ENCODE measurements at regions not wholly inside any gene's neighbourhood (a gene's known extent, or its start where the extent isn't known, plus 50 kb on each side); places are given as distances from the start of the nearest gene placed in this dataset.
"Not testable (repeated sequence)": the region's sequence is repeated elsewhere in the genome, so short reads cannot be mapped to it uniquely, and the experiment has no call there.

- WGBS = 92% methylated on average over 1 of the region's 1 CpG
- Histone ChIP-seq H3K9ac (ENCODE audit: low read depth, low read length) (no peak overlapping the region), H3K36me3 (ENCODE audit: insufficient read depth, low read length) (no peaks in the 10 kb centered on the region), H3K4me3 (ENCODE audit: low read length) (no peak overlapping the region), H3K27ac (ENCODE audit: low read depth, low read length) (no peak overlapping the region), H3K4me1 (ENCODE audit: insufficient read depth, low read length) (no peaks in the 10 kb centered on the region), H3K27me3 (ENCODE audit: insufficient read depth, low read length) (peaks cover 10% of the 10 kb centered on the region), H3K9me3 (ENCODE audit: insufficient read depth, low read depth, low read length) (no peaks in the 10 kb centered on the region)
Observed at GRCh38 chr7:55261386-55261770, 103.8 kb upstream of the LANCL2 start.

GRCh38 chr7:55265328-55265727 is 99.8 kb upstream of the LANCL2 start:
- H3K4me3 ChIP-seq (ENCODE audit: low read length); H3K27me3 ChIP-seq (ENCODE audit: insufficient read depth, low read length); H3K9ac ChIP-seq (ENCODE audit: low read depth, low read length); H3K27ac ChIP-seq (ENCODE audit: low read depth, low read length); H3K36me3 ChIP-seq (ENCODE audit: insufficient read depth, low read length); H3K4me1 ChIP-seq (ENCODE audit: insufficient read depth, low read length); H3K9me3 ChIP-seq (ENCODE audit: insufficient read depth, low read depth, low read length): not testable (repeated sequence)
- 95% methylated on average over 8 of the region's 8 CpGs for WGBS

- no peak overlapping the region for H3K27ac ChIP-seq (ENCODE audit: low read depth, low read length)
- no peaks in the 10 kb centered on the region for H3K27me3 ChIP-seq (ENCODE audit: insufficient read depth, low read length)
- 87% methylated on average over 7 of the region's 8 CpGs for WGBS
- H3K4me1 ChIP-seq (ENCODE audit: insufficient read depth, low read length) = no peaks in the 10 kb centered on the region
- no peak overlapping the region for H3K4me3 ChIP-seq (ENCODE audit: low read length)
- H3K9ac ChIP-seq (ENCODE audit: low read depth, low read length) = no peak overlapping the region
- no peaks in the 10 kb centered on the region for H3K36me3 ChIP-seq (ENCODE audit: insufficient read depth, low read length)
- H3K9me3 ChIP-seq (ENCODE audit: insufficient read depth, low read depth, low read length) = no peaks in the 10 kb centered on the region
Observed at GRCh38 chr7:55265836-55266642, 99.1 kb upstream of the LANCL2 start.

- WGBS = 83% methylated on average over 8 of the region's 8 CpGs
- Histone ChIP-seq H3K4me3 (ENCODE audit: low read length) (no peak overlapping the region), H3K36me3 (ENCODE audit: insufficient read depth, low read length) (no peaks in the 10 kb centered on the region), H3K9me3 (ENCODE audit: insufficient read depth, low read depth, low read length) (no peaks in the 10 kb centered on the region), H3K4me1 (ENCODE audit: insufficient read depth, low read length) (no peaks in the 10 kb centered on the region), H3K9ac (ENCODE audit: low read depth, low read length) (no peak overlapping the region), H3K27me3 (ENCODE audit: insufficient read depth, low read length) (no peaks in the 10 kb centered on the region), H3K27ac (ENCODE audit: low read depth, low read length) (no peak overlapping the region)
Observed at GRCh38 chr7:55271069-55271626, 94.0 kb upstream of the LANCL2 start.

- Histone ChIP-seq H3K4me1 (ENCODE audit: insufficient read depth, low read length) (no peaks in the 10 kb centered on the region), H3K4me3 (ENCODE audit: low read length) (no peak overlapping the region), H3K27ac (ENCODE audit: low read depth, low read length) (no peak overlapping the region), H3K27me3 (ENCODE audit: insufficient read depth, low read length) (no peaks in the 10 kb centered on the region), H3K36me3 (ENCODE audit: insufficient read depth, low read length) (no peaks in the 10 kb centered on the region), H3K9ac (ENCODE audit: low read depth, low read length) (no peak overlapping the region), H3K9me3 (ENCODE audit: insufficient read depth, low read depth, low read length) (no peaks in the 10 kb centered on the region)
- WGBS = 94% methylated on average over 7 of the region's 7 CpGs
Observed at GRCh38 chr7:55271661-55272060, 93.5 kb upstream of the LANCL2 start.

GRCh38 chr7:55272328-55272727 is 92.8 kb upstream of the LANCL2 start:
- Histone ChIP-seq H3K36me3 (ENCODE audit: insufficient read depth, low read length) (no peaks in the 10 kb centered on the region), H3K27ac (ENCODE audit: low read depth, low read length) (no peak overlapping the region), H3K27me3 (ENCODE audit: insufficient read depth, low read length) (no peaks in the 10 kb centered on the region), H3K9ac (ENCODE audit: low read depth, low read length) (no peak overlapping the region), H3K4me1 (ENCODE audit: insufficient read depth, low read length) (no peaks in the 10 kb centered on the region), H3K9me3 (ENCODE audit: insufficient read depth, low read depth, low read length) (no peaks in the 10 kb centered on the region), H3K4me3 (ENCODE audit: low read length) (no peak overlapping the region)
- WGBS = 84% methylated on average over 4 of the region's 4 CpGs

- Histone ChIP-seq H3K9me3 (ENCODE audit: insufficient read depth, low read depth, low read length) (no peaks in the 10 kb centered on the region), H3K4me1 (ENCODE audit: insufficient read depth, low read length) (no peaks in the 10 kb centered on the region), H3K27me3 (ENCODE audit: insufficient read depth, low read length) (no peaks in the 10 kb centered on the region), H3K9ac (ENCODE audit: low read depth, low read length) (no peak overlapping the region), H3K36me3 (ENCODE audit: insufficient read depth, low read length) (no peaks in the 10 kb centered on the region), H3K27ac (ENCODE audit: low read depth, low read length) (no peak overlapping the region), H3K4me3 (ENCODE audit: low read length) (no peak overlapping the region)
- 92% methylated on average over 14 of the region's 14 CpGs for WGBS
Observed at GRCh38 chr7:55273186-55273980, 91.8 kb upstream of the LANCL2 start.

- no peaks in the 10 kb centered on the region for H3K9me3 ChIP-seq (ENCODE audit: insufficient read depth, low read depth, low read length)
- 94% methylated on average over 6 of the region's 6 CpGs for WGBS
- no peaks in the 10 kb centered on the region for H3K36me3 ChIP-seq (ENCODE audit: insufficient read depth, low read length)
- H3K9ac ChIP-seq (ENCODE audit: low read depth, low read length) = no peak overlapping the region
- no peaks in the 10 kb centered on the region for H3K4me1 ChIP-seq (ENCODE audit: insufficient read depth, low read length)
- H3K27me3 ChIP-seq (ENCODE audit: insufficient read depth, low read length) = no peaks in the 10 kb centered on the region
- H3K27ac ChIP-seq (ENCODE audit: low read depth, low read length) = no peak overlapping the region
- H3K4me3 ChIP-seq (ENCODE audit: low read length) = no peak overlapping the region
Observed at GRCh38 chr7:55274156-55274555, 91.0 kb upstream of the LANCL2 start.

GRCh38 chr7:55275291-55276200 is 89.6 kb upstream of the LANCL2 start:
- no peaks in the 10 kb centered on the region for H3K9me3 ChIP-seq (ENCODE audit: insufficient read depth, low read depth, low read length)
- 80% methylated on average over 9 of the region's 9 CpGs for WGBS
- H3K36me3 ChIP-seq (ENCODE audit: insufficient read depth, low read length) = no peaks in the 10 kb centered on the region
- no peak overlapping the region for H3K27ac ChIP-seq (ENCODE audit: low read depth, low read length)
- no peak overlapping the region for H3K9ac ChIP-seq (ENCODE audit: low read depth, low read length)
- no peaks in the 10 kb centered on the region for H3K27me3 ChIP-seq (ENCODE audit: insufficient read depth, low read length)
- H3K4me1 ChIP-seq (ENCODE audit: insufficient read depth, low read length) = no peaks in the 10 kb centered on the region
- no peak overlapping the region for H3K4me3 ChIP-seq (ENCODE audit: low read length)

- Histone ChIP-seq H3K36me3 (ENCODE audit: insufficient read depth, low read length) (no peaks in the 10 kb centered on the region), H3K27me3 (ENCODE audit: insufficient read depth, low read length) (no peaks in the 10 kb centered on the region), H3K4me3 (ENCODE audit: low read length) (no peak overlapping the region), H3K27ac (ENCODE audit: low read depth, low read length) (no peak overlapping the region), H3K9me3 (ENCODE audit: insufficient read depth, low read depth, low read length) (no peaks in the 10 kb centered on the region), H3K9ac (ENCODE audit: low read depth, low read length) (no peak overlapping the region), H3K4me1 (ENCODE audit: insufficient read depth, low read length) (no peaks in the 10 kb centered on the region)
- 92% methylated on average over 9 of the region's 9 CpGs for WGBS
Observed at GRCh38 chr7:55276572-55277295, 88.4 kb upstream of the LANCL2 start.
